GM12891 (cell line): ENCODE measurements at regions not wholly inside any gene's neighbourhood (a gene's known extent, or its start where the extent isn't known, plus 50 kb on each side); places are given as distances from the start of the nearest gene placed in this dataset.

Experiments
- POLR2A ChIP-seq: IDR thresholded peaks from 2 replicates; pipeline ENCODE4 v1.6.1; 2011; ENCODE audit warnings: low read depth, low read length, control low read depth
- POLR2AphosphoS5 ChIP-seq: IDR thresholded peaks from 2 replicates; pipeline ENCODE4 v1.6.1; 2011; ENCODE audit warnings: low read depth, low read length, control low read depth

- TF ChIP-seq POLR2A (no peak), POLR2AphosphoS5 (no peak)
Measured at GRCh38 chr6:93567164-93567563, 147.8 kb upstream of the EPHA7 start.
